ENCODE measurements at regions not wholly inside any gene's neighbourhood (a gene's known extent, or its start where the extent isn't known, plus 50 kb on each side); places are given as distances from the start of the nearest gene placed in this dataset.

- no peaks in the 10 kb centered on the region for H3K9me3 ChIP-seq (ENCODE audit: control insufficient read depth, insufficient read depth, low read length)
- H3K36me3 ChIP-seq (ENCODE audit: insufficient read depth, low read length): no peaks in the 10 kb centered on the region
- no peaks in the 10 kb centered on the region; the same call in 1 of the 2 replicates for H3K4me1 ChIP-seq (ENCODE audit: insufficient read depth, low read length)
- H3K9ac ChIP-seq (ENCODE audit: low read depth, low read length): no peak overlapping the region
Measured at GRCh38 chr1:22364326-22364650, 87.4 kb upstream of the ZBTB40 start.

GRCh38 chr1:22364764-22365163 is 86.9 kb upstream of the ZBTB40 start:
- H3K9ac ChIP-seq (ENCODE audit: low read depth, low read length): no peak overlapping the region
- no peaks in the 10 kb centered on the region; the same call in 1 of the 2 replicates for H3K4me1 ChIP-seq (ENCODE audit: insufficient read depth, low read length)
- no peaks in the 10 kb centered on the region for H3K36me3 ChIP-seq (ENCODE audit: insufficient read depth, low read length)
- no peaks in the 10 kb centered on the region for H3K9me3 ChIP-seq (ENCODE audit: control insufficient read depth, insufficient read depth, low read length)

GRCh38 chr1:22365331-22366295 is 86.0 kb upstream of the ZBTB40 start:
- Histone ChIP-seq H3K4me1 (ENCODE audit: insufficient read depth, low read length) (no peaks in the 10 kb centered on the region; the same call in 1 of the 2 replicates), H3K9ac (ENCODE audit: low read depth, low read length) (no peak overlapping the region), H3K9me3 (ENCODE audit: control insufficient read depth, insufficient read depth, low read length) (no peaks in the 10 kb centered on the region), H3K36me3 (ENCODE audit: insufficient read depth, low read length) (no peaks in the 10 kb centered on the region)

- Histone ChIP-seq H3K9me3 (ENCODE audit: control insufficient read depth, insufficient read depth, low read length) (no peaks in the 10 kb centered on the region), H3K9ac (ENCODE audit: low read depth, low read length) (no peak overlapping the region), H3K36me3 (ENCODE audit: insufficient read depth, low read length) (no peaks in the 10 kb centered on the region), H3K4me1 (ENCODE audit: insufficient read depth, low read length) (no peaks in the 10 kb centered on the region; the same call in 1 of the 2 replicates)
Measured at GRCh38 chr1:22366346-22366745, 85.3 kb upstream of the ZBTB40 start.

GRCh38 chr1:22368125-22368524 is 83.5 kb upstream of the ZBTB40 start:
- no peaks in the 10 kb centered on the region for H3K36me3 ChIP-seq (ENCODE audit: insufficient read depth, low read length)
- no peak overlapping the region for H3K9ac ChIP-seq (ENCODE audit: low read depth, low read length)
- no peaks in the 10 kb centered on the region; the same call in 1 of the 2 replicates for H3K4me1 ChIP-seq (ENCODE audit: insufficient read depth, low read length)
- H3K9me3 ChIP-seq (ENCODE audit: control insufficient read depth, insufficient read depth, low read length): no peaks in the 10 kb centered on the region

GRCh38 chr1:22369294-22370189 is 82.1 kb upstream of the ZBTB40 start:
- Histone ChIP-seq H3K36me3 (ENCODE audit: insufficient read depth, low read length) (no peaks in the 10 kb centered on the region), H3K4me1 (ENCODE audit: insufficient read depth, low read length) (no peaks in the 10 kb centered on the region; the same call in 1 of the 2 replicates), H3K9ac (ENCODE audit: low read depth, low read length) (no peak overlapping the region), H3K9me3 (ENCODE audit: control insufficient read depth, insufficient read depth, low read length) (no peaks in the 10 kb centered on the region)

- no peak overlapping the region for H3K9ac ChIP-seq (ENCODE audit: low read depth, low read length)
- H3K4me1 ChIP-seq (ENCODE audit: insufficient read depth, low read length): no peaks in the 10 kb centered on the region; the same call in 1 of the 2 replicates
- H3K9me3 ChIP-seq (ENCODE audit: control insufficient read depth, insufficient read depth, low read length): no peaks in the 10 kb centered on the region
- H3K36me3 ChIP-seq (ENCODE audit: insufficient read depth, low read length): no peaks in the 10 kb centered on the region
Measured at GRCh38 chr1:22370190-22370498, 81.5 kb upstream of the ZBTB40 start.

- H3K36me3 ChIP-seq (ENCODE audit: insufficient read depth, low read length): no peaks in the 10 kb centered on the region
Measured at GRCh38 chr1:22371408-22371807, 80.2 kb upstream of the ZBTB40 start.

GRCh38 chr1:22373252-22373651 is 78.4 kb upstream of the ZBTB40 start:
- Histone ChIP-seq H3K4me1 (ENCODE audit: insufficient read depth, low read length) (no peaks in the 10 kb centered on the region), H3K36me3 (ENCODE audit: insufficient read depth, low read length) (no peaks in the 10 kb centered on the region), H3K9me3 (ENCODE audit: control insufficient read depth, insufficient read depth, low read length) (no peaks in the 10 kb centered on the region), H3K9ac (ENCODE audit: low read depth, low read length) (no peak overlapping the region)

More at GRCh38 chr1:22371408-22371807, 80.2 kb upstream of the ZBTB40 start:
- H3K9ac ChIP-seq (ENCODE audit: low read depth, low read length): no peak overlapping the region
- no peaks in the 10 kb centered on the region for H3K4me1 ChIP-seq (ENCODE audit: insufficient read depth, low read length)
- no peaks in the 10 kb centered on the region for H3K9me3 ChIP-seq (ENCODE audit: control insufficient read depth, insufficient read depth, low read length)

- H3K9ac ChIP-seq (ENCODE audit: low read depth, low read length): no peak overlapping the region
- H3K9me3 ChIP-seq (ENCODE audit: control insufficient read depth, insufficient read depth, low read length): no peaks in the 10 kb centered on the region
Measured at GRCh38 chr1:22374001-22374400, 77.7 kb upstream of the ZBTB40 start.

GRCh38 chr1:22375601-22376000 is 76.0 kb upstream of the ZBTB40 start:
- Histone ChIP-seq H3K4me1 (ENCODE audit: insufficient read depth, low read length) (no peaks in the 10 kb centered on the region; the same call in 1 of the 2 replicates), H3K9me3 (ENCODE audit: control insufficient read depth, insufficient read depth, low read length) (no peaks in the 10 kb centered on the region), H3K9ac (ENCODE audit: low read depth, low read length) (no peak overlapping the region), H3K36me3 (ENCODE audit: insufficient read depth, low read length) (no peaks in the 10 kb centered on the region)

More at GRCh38 chr1:22374001-22374400, 77.7 kb upstream of the ZBTB40 start:
- Histone ChIP-seq H3K4me1 (ENCODE audit: insufficient read depth, low read length) (no peaks in the 10 kb centered on the region), H3K36me3 (ENCODE audit: insufficient read depth, low read length) (no peaks in the 10 kb centered on the region)

GRCh38 chr1:22376001-22376400 is 75.7 kb upstream of the ZBTB40 start:
- no peaks in the 10 kb centered on the region; the same call in 1 of the 2 replicates for H3K4me1 ChIP-seq (ENCODE audit: insufficient read depth, low read length)
- H3K9me3 ChIP-seq (ENCODE audit: control insufficient read depth, insufficient read depth, low read length): no peaks in the 10 kb centered on the region
- no peak overlapping the region for H3K9ac ChIP-seq (ENCODE audit: low read depth, low read length)
- no peaks in the 10 kb centered on the region for H3K36me3 ChIP-seq (ENCODE audit: insufficient read depth, low read length)

GRCh38 chr1:22376546-22376945 is 75.1 kb upstream of the ZBTB40 start:
- Histone ChIP-seq H3K4me1 (ENCODE audit: insufficient read depth, low read length) (no peaks in the 10 kb centered on the region; the same call in 1 of the 2 replicates), H3K9me3 (ENCODE audit: control insufficient read depth, insufficient read depth, low read length) (no peaks in the 10 kb centered on the region), H3K9ac (ENCODE audit: low read depth, low read length) (no peak overlapping the region), H3K36me3 (ENCODE audit: insufficient read depth, low read length) (no peaks in the 10 kb centered on the region)

- Histone ChIP-seq H3K9me3 (ENCODE audit: control insufficient read depth, insufficient read depth, low read length) (no peaks in the 10 kb centered on the region), H3K36me3 (ENCODE audit: insufficient read depth, low read length) (no peaks in the 10 kb centered on the region), H3K4me1 (ENCODE audit: insufficient read depth, low read length) (no peaks in the 10 kb centered on the region; the same call in 1 of the 2 replicates), H3K9ac (ENCODE audit: low read depth, low read length) (no peak overlapping the region)
Measured at GRCh38 chr1:22376976-22377375, 74.7 kb upstream of the ZBTB40 start.

Measured in ES-I3 (cell line).